HG03139 (cell line): ENCODE measurements at regions not wholly inside any gene's neighbourhood (a gene's known extent, or its start where the extent isn't known, plus 50 kb on each side); places are given as distances from the start of the nearest gene placed in this dataset.
"Not testable (repeated sequence)": the region's sequence is repeated elsewhere in the genome, so short reads cannot be mapped to it uniquely, and the experiment has no call there.

Experiments
- ATAC-seq: cut with Tn5 transposase; IDR thresholded peaks from one replicate; pipeline ENCODE4 v1.9.1; 2021; ENCODE audit not compliant: unreplicated experiment

GRCh38 chr4:127224556-127224955 lies 408.2 kb upstream of the INTU start:
- no peak for ATAC-seq

- ATAC-seq = no peak
Observed at GRCh38 chr4:127229855-127230608, 402.7 kb upstream of the INTU start.

GRCh38 chr4:127236889-127237288 lies 395.9 kb upstream of the INTU start:
- ATAC-seq = no peak

GRCh38 chr4:127237581-127237980 lies 395.2 kb upstream of the INTU start:
- no peak for ATAC-seq

GRCh38 chr4:127238956-127239475 lies 393.7 kb upstream of the INTU start:
- ATAC-seq = no peak

GRCh38 chr4:127239902-127240763 lies 392.6 kb upstream of the INTU start:
- ATAC-seq = no peak

- no peak for ATAC-seq
Observed at GRCh38 chr4:127240764-127241105, 392.0 kb upstream of the INTU start.

- ATAC-seq = no peak
Observed at GRCh38 chr4:127244515-127244914, 388.2 kb upstream of the INTU start.

GRCh38 chr4:127246963-127247952 lies 385.5 kb upstream of the INTU start:
- ATAC-seq = no peak

GRCh38 chr4:127249066-127249766 lies 383.5 kb upstream of the INTU start:
- no peak for ATAC-seq

- no peak for ATAC-seq
Observed at GRCh38 chr4:127249767-127250108, 383.0 kb upstream of the INTU start.

- ATAC-seq = peak; percentile 51
Observed at GRCh38 chr4:127250577-127250976, 382.2 kb upstream of the INTU start.

- ATAC-seq = no peak
Observed at GRCh38 chr4:127251423-127251822, 381.3 kb upstream of the INTU start.

GRCh38 chr4:127256500-127256899 lies 376.3 kb upstream of the INTU start:
- ATAC-seq = no peak

- ATAC-seq = no peak
Observed at GRCh38 chr4:127261476-127261875, 371.3 kb upstream of the INTU start.

- ATAC-seq = no peak
Observed at GRCh38 chr4:127268367-127268766, 364.4 kb upstream of the INTU start.

- not testable (repeated sequence) for ATAC-seq
Observed at GRCh38 chr4:127277023-127277422, 355.7 kb upstream of the INTU start.

GRCh38 chr4:127284236-127284635 lies 348.5 kb upstream of the INTU start:
- no peak for ATAC-seq

- ATAC-seq = no peak
Observed at GRCh38 chr4:127291316-127291715, 341.4 kb upstream of the INTU start.

GRCh38 chr4:127293496-127293895 lies 339.3 kb upstream of the INTU start:
- ATAC-seq = no peak
